ENCODE measurements at regions not wholly inside any gene's neighbourhood (a gene's known extent, or its start where the extent isn't known, plus 50 kb on each side); places are given as distances from the start of the nearest gene placed in this dataset.

DNA sequence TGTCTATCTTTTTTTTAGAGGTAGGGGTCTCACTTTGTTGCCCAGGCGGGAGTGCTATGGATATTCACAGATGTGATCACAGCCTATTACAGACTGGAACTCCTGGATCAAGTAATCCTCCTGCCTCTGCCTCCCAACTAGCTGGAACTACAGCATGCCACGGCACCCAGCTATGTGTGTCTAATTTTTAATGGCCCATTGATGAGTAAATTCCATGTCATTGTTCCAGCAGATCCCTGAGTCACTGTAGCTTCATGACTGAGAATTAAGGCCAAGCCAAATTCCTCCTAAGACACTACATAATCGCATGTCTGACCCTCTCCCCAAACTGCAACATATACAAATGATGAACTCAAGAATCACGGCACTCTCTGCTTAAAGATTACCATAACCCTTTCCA, 84.2 kb upstream of the RGS2 start:
- TF ChIP-seq, protein P1, sequence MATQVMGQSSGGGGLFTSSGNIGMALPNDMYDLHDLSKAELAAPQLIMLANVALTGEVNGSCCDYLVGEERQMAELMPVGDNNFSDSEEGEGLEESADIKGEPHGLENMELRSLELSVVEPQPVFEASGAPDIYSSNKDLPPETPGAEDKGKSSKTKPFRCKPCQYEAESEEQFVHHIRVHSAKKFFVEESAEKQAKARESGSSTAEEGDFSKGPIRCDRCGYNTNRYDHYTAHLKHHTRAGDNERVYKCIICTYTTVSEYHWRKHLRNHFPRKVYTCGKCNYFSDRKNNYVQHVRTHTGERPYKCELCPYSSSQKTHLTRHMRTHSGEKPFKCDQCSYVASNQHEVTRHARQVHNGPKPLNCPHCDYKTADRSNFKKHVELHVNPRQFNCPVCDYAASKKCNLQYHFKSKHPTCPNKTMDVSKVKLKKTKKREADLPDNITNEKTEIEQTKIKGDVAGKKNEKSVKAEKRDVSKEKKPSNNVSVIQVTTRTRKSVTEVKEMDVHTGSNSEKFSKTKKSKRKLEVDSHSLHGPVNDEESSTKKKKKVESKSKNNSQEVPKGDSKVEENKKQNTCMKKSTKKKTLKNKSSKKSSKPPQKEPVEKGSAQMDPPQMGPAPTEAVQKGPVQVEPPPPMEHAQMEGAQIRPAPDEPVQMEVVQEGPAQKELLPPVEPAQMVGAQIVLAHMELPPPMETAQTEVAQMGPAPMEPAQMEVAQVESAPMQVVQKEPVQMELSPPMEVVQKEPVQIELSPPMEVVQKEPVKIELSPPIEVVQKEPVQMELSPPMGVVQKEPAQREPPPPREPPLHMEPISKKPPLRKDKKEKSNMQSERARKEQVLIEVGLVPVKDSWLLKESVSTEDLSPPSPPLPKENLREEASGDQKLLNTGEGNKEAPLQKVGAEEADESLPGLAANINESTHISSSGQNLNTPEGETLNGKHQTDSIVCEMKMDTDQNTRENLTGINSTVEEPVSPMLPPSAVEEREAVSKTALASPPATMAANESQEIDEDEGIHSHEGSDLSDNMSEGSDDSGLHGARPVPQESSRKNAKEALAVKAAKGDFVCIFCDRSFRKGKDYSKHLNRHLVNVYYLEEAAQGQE (IDR thresholded peaks at IDR 0.05; ENCODE audit: low read depth): no peak
- TF ChIP-seq ZBTB33 (IDR thresholded peaks at IDR 0.05; ENCODE audit: extremely low read depth, insufficient replicate concordance, low read length): no peak
- no peak for TF ChIP-seq RAD21 (IDR thresholded peaks at IDR 0.05; ENCODE audit: low read depth)
- no peak for TF ChIP-seq CTCF (IDR thresholded peaks at IDR 0.05 in 2 of 3, conservative IDR thresholded peaks at IDR 0.05 in 1 of 3; ENCODE audit: borderline replicate concordance in 1 of 3, insufficient read depth in 1 of 3, low read depth in 2 of 3, low read length in 2 of 3)

Data from HCT116 (cell line).